Epidermal melanocyte (primary cell): ENCODE measurements at regions not wholly inside any gene's neighbourhood (a gene's known extent, or its start where the extent isn't known, plus 50 kb on each side); places are given as distances from the start of the nearest gene placed in this dataset.

Experiments
- DNase-seq: peaks from one replicate; pipeline ENCODE4 v3.0.0; 2011; ENCODE audit warnings: low spot score; ENCODE audit not compliant: insufficient read length

- no peak for DNase-seq
Measured at GRCh38 chr3:177960014-177960413, 576.2 kb upstream of the KCNMB2 start.

- DNase-seq = no peak
Measured at GRCh38 chr3:177960722-177961121, 575.5 kb upstream of the KCNMB2 start.

GRCh38 chr3:177961784-177962183, 574.5 kb upstream of the KCNMB2 start:
- DNase-seq = no peak

- DNase-seq = no peak
Measured at GRCh38 chr3:177966493-177966892, 569.7 kb upstream of the KCNMB2 start.

GRCh38 chr3:177968891-177969290, 567.3 kb upstream of the KCNMB2 start:
- DNase-seq = no peak

- DNase-seq = no peak
Measured at GRCh38 chr3:177973241-177973840, 562.9 kb upstream of the KCNMB2 start.

GRCh38 chr3:177976241-177976640, 560.0 kb upstream of the KCNMB2 start:
- no peak for DNase-seq

- no peak for DNase-seq
Measured at GRCh38 chr3:177976866-177977265, 559.4 kb upstream of the KCNMB2 start.

- peak; percentile 28 for DNase-seq
Measured at GRCh38 chr3:177977381-177978158, 558.7 kb upstream of the KCNMB2 start.

GRCh38 chr3:177978946-177979345, 557.3 kb upstream of the KCNMB2 start:
- DNase-seq = no peak

GRCh38 chr3:177979703-177980102, 556.5 kb upstream of the KCNMB2 start:
- DNase-seq = no peak

- no peak for DNase-seq
Measured at GRCh38 chr3:177981576-177981975, 554.7 kb upstream of the KCNMB2 start.

- no peak for DNase-seq
Measured at GRCh38 chr3:177982034-177982433, 554.2 kb upstream of the KCNMB2 start.

GRCh38 chr3:177983320-177983719, 552.9 kb upstream of the KCNMB2 start:
- DNase-seq = no peak

GRCh38 chr3:177992993-177993970, 543.0 kb upstream of the KCNMB2 start:
- no peak for DNase-seq

GRCh38 chr3:177994976-177995375, 541.3 kb upstream of the KCNMB2 start:
- DNase-seq = no peak

- no peak for DNase-seq
Measured at GRCh38 chr3:177995381-177996085, 540.7 kb upstream of the KCNMB2 start.

- DNase-seq = no peak
Measured at GRCh38 chr3:178001670-178002101, 534.5 kb upstream of the KCNMB2 start.

GRCh38 chr3:178002113-178002512, 534.1 kb upstream of the KCNMB2 start:
- DNase-seq = no peak

- DNase-seq = no peak
Measured at GRCh38 chr3:178003756-178004155, 532.5 kb upstream of the KCNMB2 start.

GRCh38 chr3:178005961-178006360, 530.3 kb upstream of the KCNMB2 start:
- DNase-seq = peak; percentile 17
